ENCODE measurements at regions not wholly inside any gene's neighbourhood (a gene's known extent, or its start where the extent isn't known, plus 50 kb on each side); places are given as distances from the start of the nearest gene placed in this dataset.

GRCh38 chr21:41651830-41652229, 115.0 kb downstream of the RIPK4 start:
- DNase-seq, result no peak

- no peak for DNase-seq
These were observed 115.4 kb downstream of the RIPK4 start for GRCh38 chr21:41651406-41651805.

GRCh38 chr21:41650526-41651145, 116.2 kb downstream of the RIPK4 start:
- no peak for DNase-seq

GRCh38 chr21:41648591-41649031, 118.2 kb downstream of the RIPK4 start:
- no peak for DNase-seq

- DNase-seq, result no peak
These were observed 118.9 kb downstream of the RIPK4 start for GRCh38 chr21:41647806-41648561.

- DNase-seq, result no peak
These were observed 123.4 kb downstream of the RIPK4 start for GRCh38 chr21:41643246-41643966.

GRCh38 chr21:41641821-41642701, 124.8 kb downstream of the RIPK4 start:
- no peak for DNase-seq

GRCh38 chr21:41641510-41641815, 125.4 kb downstream of the RIPK4 start:
- DNase-seq, result no peak

- DNase-seq, result no peak
These were observed 125.9 kb downstream of the RIPK4 start for GRCh38 chr21:41640748-41641509.

GRCh38 chr21:41639766-41640165, 127.1 kb downstream of the RIPK4 start:
- DNase-seq, result no peak

GRCh38 chr21:41639336-41639735, 127.5 kb downstream of the RIPK4 start:
- no peak for DNase-seq

GRCh38 chr21:41638201-41638790, 128.6 kb downstream of the RIPK4 start:
- no peak for DNase-seq

GRCh38 chr21:41636636-41637630, 129.0 kb upstream of the TMPRSS2 start:
- no peak for DNase-seq

GRCh38 chr21:41635874-41636273, 127.9 kb upstream of the TMPRSS2 start:
- DNase-seq, result no peak

GRCh38 chr21:41634858-41635257, 126.9 kb upstream of the TMPRSS2 start:
- no peak for DNase-seq

GRCh38 chr21:41634211-41634694, 126.3 kb upstream of the TMPRSS2 start:
- no peak for DNase-seq

GRCh38 chr21:41633627-41634026, 125.7 kb upstream of the TMPRSS2 start:
- no peak for DNase-seq

GRCh38 chr21:41632748-41633475, 125.0 kb upstream of the TMPRSS2 start:
- DNase-seq, result no peak

Data from retina (tissue), 1 donor.